ENCODE measurements at regions not wholly inside any gene's neighbourhood (a gene's known extent, or its start where the extent isn't known, plus 50 kb on each side); places are given as distances from the start of the nearest gene placed in this dataset.

- DNase-seq (ENCODE audit: low read depth in 2 of 2), result no peak
Measured at GRCh38 chr2:129929321-129930290, 49.9 kb upstream of the RAB6C start.
